Left renal pelvis (tissue), 4 donors: ENCODE measurements at regions not wholly inside any gene's neighbourhood (a gene's known extent, or its start where the extent isn't known, plus 50 kb on each side); places are given as distances from the start of the nearest gene placed in this dataset.

Experiments
- DNase-seq, 4 donors: peaks; one replicate each; pipeline ENCODE4 v3.0.0-alpha.2; 2013; ENCODE audit warnings: low read depth in 4 of 4, low spot score in 3 of 4

- DNase-seq = no peak
Measured at GRCh38 chr2:173664513-173664910, 300.7 kb downstream of the SP3 start.

GRCh38 chr2:173666171-173666888, 298.8 kb downstream of the SP3 start:
- no peak for DNase-seq

GRCh38 chr2:173667014-173667413, 298.2 kb downstream of the SP3 start:
- DNase-seq = no peak

- DNase-seq = no peak
Measured at GRCh38 chr2:173667415-173667814, 297.8 kb downstream of the SP3 start.

GRCh38 chr2:173669271-173669853, 295.8 kb downstream of the SP3 start:
- no peak for DNase-seq

GRCh38 chr2:173669888-173670287, 295.3 kb downstream of the SP3 start:
- no peak for DNase-seq

GRCh38 chr2:173672573-173673340, 292.4 kb downstream of the SP3 start:
- DNase-seq = no peak

- DNase-seq = no peak
Measured at GRCh38 chr2:173673640-173674039, 291.5 kb downstream of the SP3 start.

GRCh38 chr2:173676647-173677046, 288.5 kb downstream of the SP3 start:
- DNase-seq = no peak

- no peak for DNase-seq
Measured at GRCh38 chr2:173678186-173678585, 287.0 kb downstream of the SP3 start.

GRCh38 chr2:173680574-173680973, 284.6 kb downstream of the SP3 start:
- no peak for DNase-seq

- no peak for DNase-seq
Measured at GRCh38 chr2:173681881-173682650, 283.1 kb downstream of the SP3 start.

GRCh38 chr2:173684896-173685459, 280.2 kb downstream of the SP3 start:
- no peak for DNase-seq

GRCh38 chr2:173690349-173690748, 274.8 kb downstream of the SP3 start:
- no peak for DNase-seq

- DNase-seq = no peak
Measured at GRCh38 chr2:173692068-173692467, 273.1 kb downstream of the SP3 start.

- DNase-seq = no peak
Measured at GRCh38 chr2:173693044-173693589, 272.1 kb downstream of the SP3 start.

GRCh38 chr2:173696274-173696673, 268.9 kb downstream of the SP3 start:
- no peak for DNase-seq

GRCh38 chr2:173697929-173698328, 267.2 kb downstream of the SP3 start:
- DNase-seq = no peak

GRCh38 chr2:173705656-173706055, 259.5 kb downstream of the SP3 start:
- DNase-seq = no peak

GRCh38 chr2:173706936-173707335, 258.2 kb downstream of the SP3 start:
- no peak for DNase-seq
